ENCODE measurements at regions not wholly inside any gene's neighbourhood (a gene's known extent, or its start where the extent isn't known, plus 50 kb on each side); places are given as distances from the start of the nearest gene placed in this dataset.

DNA sequence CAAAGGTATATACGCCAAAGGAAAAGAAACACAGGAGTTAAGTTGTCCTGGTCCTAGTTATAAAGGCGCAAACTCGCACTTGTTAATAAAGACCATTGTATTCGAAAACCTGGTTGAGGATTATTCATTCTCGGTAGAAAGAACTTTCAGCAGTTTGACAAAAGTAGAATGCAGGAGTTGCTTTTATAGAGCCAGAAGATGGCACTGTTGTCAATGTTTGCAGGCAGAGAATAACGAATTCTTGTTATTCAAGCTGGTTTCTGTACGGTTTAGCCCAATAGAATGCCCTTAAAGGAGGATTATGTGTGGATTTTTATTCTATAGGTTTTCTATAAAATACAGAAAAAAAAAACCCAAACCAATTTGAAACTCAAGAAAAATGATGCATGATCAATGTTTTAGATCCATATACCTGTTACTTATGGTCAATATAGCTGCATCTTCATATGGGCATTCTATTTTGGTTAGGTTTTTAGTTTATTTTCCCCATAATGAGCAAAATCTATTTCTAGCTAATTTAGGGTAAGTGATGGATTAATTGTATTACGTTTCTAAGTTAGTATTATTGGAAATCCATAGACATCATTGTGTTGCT lies 510.3 kb downstream of the PLCL1 start (continued):
- TF ChIP-seq, protein P1, sequence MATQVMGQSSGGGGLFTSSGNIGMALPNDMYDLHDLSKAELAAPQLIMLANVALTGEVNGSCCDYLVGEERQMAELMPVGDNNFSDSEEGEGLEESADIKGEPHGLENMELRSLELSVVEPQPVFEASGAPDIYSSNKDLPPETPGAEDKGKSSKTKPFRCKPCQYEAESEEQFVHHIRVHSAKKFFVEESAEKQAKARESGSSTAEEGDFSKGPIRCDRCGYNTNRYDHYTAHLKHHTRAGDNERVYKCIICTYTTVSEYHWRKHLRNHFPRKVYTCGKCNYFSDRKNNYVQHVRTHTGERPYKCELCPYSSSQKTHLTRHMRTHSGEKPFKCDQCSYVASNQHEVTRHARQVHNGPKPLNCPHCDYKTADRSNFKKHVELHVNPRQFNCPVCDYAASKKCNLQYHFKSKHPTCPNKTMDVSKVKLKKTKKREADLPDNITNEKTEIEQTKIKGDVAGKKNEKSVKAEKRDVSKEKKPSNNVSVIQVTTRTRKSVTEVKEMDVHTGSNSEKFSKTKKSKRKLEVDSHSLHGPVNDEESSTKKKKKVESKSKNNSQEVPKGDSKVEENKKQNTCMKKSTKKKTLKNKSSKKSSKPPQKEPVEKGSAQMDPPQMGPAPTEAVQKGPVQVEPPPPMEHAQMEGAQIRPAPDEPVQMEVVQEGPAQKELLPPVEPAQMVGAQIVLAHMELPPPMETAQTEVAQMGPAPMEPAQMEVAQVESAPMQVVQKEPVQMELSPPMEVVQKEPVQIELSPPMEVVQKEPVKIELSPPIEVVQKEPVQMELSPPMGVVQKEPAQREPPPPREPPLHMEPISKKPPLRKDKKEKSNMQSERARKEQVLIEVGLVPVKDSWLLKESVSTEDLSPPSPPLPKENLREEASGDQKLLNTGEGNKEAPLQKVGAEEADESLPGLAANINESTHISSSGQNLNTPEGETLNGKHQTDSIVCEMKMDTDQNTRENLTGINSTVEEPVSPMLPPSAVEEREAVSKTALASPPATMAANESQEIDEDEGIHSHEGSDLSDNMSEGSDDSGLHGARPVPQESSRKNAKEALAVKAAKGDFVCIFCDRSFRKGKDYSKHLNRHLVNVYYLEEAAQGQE (IDR thresholded peaks at IDR 0.05; ENCODE audit: borderline replicate concordance): peak; percentile 36; the same call in 1 of the 2 replicates
- TF ChIP-seq, protein P1 (CRISPR knock-in tag; IDR thresholded peaks at IDR 0.05; ENCODE audit: low read depth): no peak
- TF ChIP-seq CTCF (IDR thresholded peaks at IDR 0.05 in 2 of 3, conservative IDR thresholded peaks at IDR 0.05 in 1 of 3; ENCODE audit: insufficient read depth in 2 of 3, low read depth in 1 of 3, low read length in 3 of 3) (peak; percentile 36 to 67 (median 44); a peak in 4 of 6 replicates), RAD21 (CRISPR knock-in tag; conservative IDR thresholded peaks at IDR 0.05 in 1 of 2, IDR thresholded peaks at IDR 0.05 in 1 of 2) (peak; percentile 64 to 81)
